ENCODE measurements at regions not wholly inside any gene's neighbourhood (a gene's known extent, or its start where the extent isn't known, plus 50 kb on each side); places are given as distances from the start of the nearest gene placed in this dataset.

DNA sequence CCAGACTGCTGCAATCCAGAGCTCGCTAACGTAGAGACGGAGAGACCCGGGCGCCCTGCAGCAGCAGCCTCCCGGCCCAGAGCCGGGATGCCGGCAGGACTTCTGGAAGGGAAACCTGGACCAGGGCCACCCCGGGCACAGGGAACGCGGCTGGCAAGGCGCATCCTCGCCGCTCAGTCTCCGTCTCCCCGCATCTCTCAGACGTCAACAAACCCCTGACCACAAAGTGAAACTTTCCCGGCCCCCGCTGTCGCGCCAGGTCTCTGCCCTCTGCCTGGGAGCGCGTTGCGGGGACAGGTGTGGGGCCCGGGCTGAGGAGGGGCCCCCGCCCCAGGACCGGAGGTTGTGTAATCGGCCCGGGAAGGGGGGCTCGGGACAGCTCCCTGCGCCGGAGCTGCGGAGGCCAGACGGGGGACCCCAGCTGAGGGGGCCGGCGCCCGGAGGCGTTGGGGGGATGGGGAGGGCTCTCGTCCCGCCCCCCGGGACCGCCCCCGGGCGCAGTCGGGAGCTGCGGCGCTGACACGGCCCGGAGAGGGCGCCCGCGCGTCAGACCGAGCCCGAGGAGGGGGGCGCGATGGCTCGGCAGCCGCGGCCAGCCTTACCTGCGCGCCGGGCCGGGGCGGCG is 116.6 kb upstream of the HIVEP3 start:
- DNase-seq (ENCODE audit: low spot score): no peak

DNA sequence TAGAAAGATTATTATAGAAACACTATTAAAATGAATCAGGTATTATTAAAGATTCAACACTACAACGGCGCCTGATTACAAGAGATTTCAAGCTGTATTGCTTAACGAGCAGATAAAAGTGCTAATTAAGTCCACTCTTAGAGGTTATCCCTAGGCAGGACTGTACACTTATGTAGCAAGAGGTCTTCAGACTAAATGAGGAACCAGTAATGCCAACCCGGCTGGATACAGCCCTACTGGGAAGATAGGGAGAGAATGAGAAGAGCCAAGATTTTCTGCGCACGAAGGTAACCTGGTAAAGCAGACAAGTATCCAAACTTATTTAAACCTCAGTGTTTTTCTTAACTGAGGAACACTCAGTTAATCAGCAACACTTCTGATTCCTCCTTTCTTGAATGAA is 115.7 kb upstream of the HIVEP3 start:
- no peak for DNase-seq (ENCODE audit: low spot score)

DNA sequence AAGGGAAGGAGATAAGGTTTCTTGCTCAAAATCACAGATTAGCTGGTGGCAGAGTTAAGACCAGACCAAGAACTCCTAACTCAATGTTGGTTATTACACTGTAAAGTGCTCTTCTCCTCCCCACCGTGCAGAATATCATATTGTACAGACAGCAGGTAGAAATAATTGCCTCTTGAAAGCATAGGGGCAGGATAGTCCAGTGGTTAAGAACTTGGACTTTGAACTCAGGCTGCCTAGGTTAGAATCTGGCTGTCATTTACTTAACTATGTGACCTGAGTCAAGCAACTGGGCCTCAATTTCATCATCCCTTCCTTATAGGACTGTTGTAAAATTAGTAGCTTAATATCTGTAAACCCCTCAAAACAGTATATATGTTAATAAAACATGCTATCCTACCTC is 114.9 kb upstream of the HIVEP3 start:
- DNase-seq (ENCODE audit: low spot score): no peak

DNA sequence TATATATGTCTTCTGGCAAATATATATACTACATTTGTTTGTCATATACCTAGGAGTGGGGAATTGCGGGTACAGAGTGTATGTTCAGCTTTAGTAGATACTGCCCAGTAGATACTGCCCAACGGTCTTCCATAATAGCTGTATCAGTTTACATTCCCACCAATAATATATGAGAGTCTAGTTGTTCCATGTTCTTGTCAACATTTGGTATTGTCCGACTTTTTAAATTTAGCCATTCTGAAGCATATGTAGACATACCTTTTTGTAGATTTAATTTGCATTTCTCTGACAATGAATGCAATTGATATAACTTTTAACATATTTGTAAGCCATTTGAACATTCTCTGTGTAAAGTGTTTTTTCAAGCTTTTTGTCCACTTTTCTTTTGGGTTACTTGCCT is 99.0 kb upstream of the HIVEP3 start:
- no peak for DNase-seq (ENCODE audit: low spot score)

DNA sequence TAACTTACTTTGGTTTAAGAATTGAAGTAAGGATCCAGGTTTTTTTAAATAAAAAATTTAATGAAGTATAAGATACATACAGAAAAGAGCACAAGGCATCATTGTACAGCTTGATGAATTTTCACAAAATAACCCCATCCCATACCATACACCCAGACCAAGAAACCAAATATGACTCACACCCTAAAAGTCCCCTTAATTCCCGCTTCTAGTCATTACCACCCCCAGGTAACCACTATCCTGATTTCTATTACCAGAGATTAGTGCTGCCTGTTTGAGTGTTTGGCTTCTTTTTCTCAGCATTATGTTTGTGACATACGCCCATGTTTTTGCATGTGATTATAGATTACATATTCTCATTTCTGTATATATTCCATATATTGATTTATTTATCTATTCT is 98.5 kb upstream of the HIVEP3 start:
- no peak for DNase-seq (ENCODE audit: low spot score)

DNA sequence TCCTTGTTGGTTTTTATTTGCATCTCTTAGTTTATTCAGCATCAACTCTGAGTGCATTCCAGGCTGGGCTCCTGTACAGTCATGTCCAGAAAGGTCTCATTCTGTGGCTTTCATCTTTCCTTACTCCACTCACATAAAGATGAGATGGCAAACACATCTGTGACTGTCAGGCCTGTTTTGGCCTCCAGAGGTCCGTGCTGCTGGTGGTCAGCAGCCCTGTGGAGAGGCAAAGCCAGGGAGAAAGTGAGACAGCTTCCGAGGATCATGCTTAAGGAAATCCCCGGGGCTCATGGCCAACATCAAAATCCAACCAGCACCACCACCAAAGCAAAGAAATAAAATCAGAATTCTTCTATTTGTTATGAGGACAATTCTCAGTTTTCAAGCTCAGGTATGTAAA is 96.1 kb upstream of the HIVEP3 start:
- DNase-seq (ENCODE audit: low spot score): no peak

DNA sequence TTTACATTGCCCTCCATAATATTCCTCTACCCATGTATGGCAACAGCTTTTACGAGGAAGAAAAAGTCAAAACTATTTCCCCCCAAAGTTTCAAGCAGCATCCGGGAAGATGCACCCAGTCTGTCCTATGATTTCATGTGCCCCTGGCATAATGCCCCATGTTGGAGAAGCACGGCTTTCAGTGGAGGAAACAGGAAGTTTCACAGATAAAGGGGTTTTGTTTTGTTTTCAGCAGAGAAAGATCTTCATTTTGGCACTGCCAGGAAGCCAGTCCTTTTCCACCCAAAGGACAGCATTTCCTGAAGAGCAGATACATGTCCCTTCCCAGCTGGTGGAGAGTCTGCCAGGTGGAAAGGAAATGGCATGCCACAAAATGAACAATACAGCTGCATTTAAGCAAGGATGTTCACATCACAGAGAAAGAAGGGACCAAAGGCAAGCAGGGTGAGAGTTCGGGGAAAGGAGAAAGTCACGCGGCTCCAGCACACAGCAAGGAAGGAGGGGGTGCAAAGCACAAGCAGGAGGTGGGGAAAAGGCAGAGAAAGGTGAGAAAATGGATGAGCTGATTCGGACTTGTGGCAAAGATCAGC is 95.3 kb upstream of the HIVEP3 start:
- no peak for DNase-seq (ENCODE audit: low spot score)

DNA sequence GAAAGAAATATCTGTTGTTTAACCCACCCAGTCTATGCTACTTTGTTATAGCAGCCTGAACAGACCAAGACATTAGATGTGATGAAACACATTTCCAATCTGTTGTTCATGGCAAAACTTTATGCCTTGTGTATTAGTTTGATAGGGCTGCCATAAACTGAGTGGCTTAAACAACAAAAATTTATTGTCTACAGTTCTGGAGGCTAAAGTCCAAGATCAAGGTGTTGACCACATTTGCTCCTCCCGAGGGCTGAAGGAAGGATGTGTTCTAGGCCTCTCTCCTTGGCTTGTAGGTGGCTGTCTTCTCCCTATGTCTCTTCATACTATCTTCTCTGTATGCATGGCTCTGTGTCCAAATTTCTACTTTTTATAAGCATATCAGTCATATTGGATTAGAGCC is 94.1 kb upstream of the HIVEP3 start:
- DNase-seq (ENCODE audit: low spot score): no peak

DNA sequence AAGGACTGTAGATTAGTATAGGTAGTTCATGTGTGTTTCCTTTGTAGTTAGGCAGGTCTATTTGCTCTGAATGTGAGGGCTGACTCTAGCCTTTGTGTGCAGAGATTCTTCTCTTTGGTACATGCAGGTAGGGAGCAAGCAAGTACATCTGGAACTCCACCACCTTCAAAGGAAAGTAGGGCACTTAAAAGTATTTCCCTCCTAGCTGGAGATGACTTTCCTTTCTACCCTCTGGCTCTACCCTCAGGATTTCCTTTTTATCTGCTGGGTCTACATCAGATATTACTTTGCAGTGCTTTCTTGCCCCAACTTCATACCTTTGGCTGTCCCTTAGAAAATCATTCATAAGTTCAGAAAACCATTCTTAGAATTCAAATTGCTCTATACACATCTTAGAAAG is 91.7 kb upstream of the HIVEP3 start:
- no peak for DNase-seq (ENCODE audit: low spot score)

DNA sequence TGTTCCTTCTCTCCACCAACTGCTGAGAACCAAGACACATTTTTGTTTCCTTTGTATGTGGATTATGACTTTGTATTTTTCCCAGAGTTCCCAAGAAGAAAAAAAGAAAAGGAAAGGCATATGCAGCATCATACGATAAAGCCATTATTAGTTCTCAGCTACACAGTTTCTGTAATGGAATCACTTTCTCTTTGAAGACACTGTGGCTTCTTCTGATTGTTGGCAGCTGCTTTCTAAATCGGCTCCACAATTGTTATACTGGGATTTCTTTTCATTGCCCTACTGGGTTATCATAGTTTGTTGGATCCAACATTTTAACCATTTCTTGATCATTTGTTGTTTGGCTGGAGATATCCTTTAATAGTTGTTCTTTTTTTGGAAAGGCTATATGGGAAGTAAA is 89.5 kb upstream of the HIVEP3 start:
- no peak for DNase-seq (ENCODE audit: low spot score)

DNA sequence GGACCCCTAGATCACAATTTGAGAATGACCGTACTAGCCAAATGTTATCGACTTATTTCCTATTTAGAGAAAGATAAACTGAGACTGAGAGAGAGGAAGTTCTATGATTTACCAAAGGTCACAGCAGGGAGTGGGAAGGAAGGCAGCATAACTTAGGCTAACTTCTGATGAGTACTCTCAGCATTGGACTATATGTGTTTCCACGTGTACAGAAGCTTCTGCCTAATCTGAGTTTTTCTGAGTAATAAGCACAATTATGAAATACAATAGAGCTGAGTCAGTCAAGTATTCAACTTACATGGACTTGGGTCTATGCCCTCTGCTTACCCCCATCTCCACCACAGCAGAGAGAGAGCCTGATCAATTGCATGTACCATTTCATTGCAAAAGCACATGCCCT is 88.1 kb upstream of the HIVEP3 start:
- DNase-seq (ENCODE audit: low spot score): no peak

DNA sequence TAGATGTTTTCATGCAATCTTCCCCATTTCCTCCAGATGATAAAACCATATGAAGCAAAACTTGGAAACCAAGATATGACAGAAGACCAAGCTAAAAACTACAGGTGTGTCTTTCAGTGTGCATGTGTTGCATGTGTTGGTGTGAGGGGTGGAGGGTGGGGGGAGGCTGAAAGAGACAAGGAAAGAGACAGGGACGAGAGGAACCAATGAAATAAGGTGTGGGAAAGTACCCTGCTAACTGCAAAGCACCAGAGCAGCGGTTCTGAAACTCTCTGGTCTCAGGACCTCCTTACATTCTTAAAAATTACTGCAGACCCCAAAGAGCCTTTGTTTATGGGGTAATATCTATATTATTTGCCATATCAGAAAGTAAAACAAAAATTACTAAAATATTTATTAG is 87.4 kb upstream of the HIVEP3 start:
- DNase-seq (ENCODE audit: low spot score): no peak

DNA sequence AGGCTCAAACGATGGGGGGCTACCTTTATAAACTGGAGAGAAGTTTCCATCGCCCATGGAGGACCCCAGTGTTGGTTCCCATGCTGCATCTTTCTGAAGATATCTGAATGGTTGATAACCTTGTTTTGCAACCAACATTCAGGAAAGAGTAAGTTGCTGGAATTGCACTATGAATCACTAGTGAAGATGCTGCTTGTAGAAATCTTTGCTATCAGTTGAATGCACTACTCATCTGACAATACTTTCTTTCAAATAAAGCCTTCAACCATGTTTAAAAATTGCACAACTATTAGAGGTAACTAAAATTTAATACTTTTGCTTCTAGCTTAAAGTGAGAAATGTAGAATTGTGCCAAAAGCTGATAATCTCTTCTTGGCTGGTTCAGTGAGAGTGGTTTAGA is 86.8 kb upstream of the HIVEP3 start:
- DNase-seq (ENCODE audit: low spot score): no peak

DNA sequence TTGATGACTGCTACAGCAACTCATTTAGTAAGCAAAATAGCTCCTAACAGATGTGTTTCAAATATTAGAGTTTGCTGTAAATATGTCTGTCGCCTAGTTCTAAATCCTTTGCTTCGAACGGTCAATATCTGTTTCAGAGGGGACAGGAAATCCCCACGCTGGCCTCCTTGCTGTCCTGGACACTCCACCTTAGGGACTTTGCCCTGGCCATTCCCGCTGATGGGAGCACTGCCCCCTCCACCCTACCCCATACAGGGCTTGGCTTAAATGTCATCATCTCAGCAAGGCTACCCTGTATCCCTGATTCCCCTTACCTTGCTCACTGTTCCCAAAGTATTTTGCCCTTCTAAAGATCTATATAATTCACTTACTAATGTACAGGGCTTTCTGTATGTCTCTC is 86.1 kb upstream of the HIVEP3 start:
- no peak for DNase-seq (ENCODE audit: low spot score)

DNA sequence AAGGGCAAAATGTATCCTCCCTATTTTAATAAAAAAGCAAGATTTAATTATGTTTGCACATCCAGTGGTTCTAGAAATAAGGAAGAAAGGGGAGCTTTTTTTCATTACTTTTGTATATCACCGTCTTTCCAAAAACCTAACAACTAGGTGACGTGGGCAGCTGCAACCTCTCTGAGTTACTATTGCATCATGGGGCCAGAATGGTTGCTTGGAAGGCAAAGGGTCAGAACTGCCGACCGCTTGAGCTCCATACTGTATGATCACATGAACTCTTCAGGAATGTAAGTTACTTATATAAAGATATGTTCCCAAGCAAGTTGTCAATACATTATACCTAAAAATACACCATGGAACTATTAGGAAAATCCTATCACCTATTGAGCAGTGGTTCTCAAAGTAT is 85.6 kb upstream of the HIVEP3 start:
- no peak for DNase-seq (ENCODE audit: low spot score)

DNA sequence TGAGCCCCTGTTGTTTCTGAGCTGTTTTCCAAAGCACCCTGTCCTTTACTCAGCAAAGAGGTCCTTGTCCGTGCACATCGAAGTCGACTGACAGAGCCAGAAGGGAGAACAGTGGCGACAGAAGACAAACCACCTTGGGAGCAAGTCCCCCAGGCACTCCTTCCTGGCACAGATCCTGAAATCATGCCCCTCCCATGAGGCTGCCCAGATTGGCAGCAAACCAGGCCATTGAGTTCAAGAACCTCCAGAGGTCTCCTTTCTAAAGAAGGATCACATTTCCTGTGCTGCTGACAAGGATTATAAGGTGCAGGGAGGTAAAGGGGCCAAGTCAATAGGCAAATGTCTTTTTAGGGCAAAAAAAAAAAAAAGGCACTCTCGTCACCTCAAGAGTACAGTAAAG is 84.7 kb upstream of the HIVEP3 start:
- DNase-seq (ENCODE audit: low spot score): no peak

DNA sequence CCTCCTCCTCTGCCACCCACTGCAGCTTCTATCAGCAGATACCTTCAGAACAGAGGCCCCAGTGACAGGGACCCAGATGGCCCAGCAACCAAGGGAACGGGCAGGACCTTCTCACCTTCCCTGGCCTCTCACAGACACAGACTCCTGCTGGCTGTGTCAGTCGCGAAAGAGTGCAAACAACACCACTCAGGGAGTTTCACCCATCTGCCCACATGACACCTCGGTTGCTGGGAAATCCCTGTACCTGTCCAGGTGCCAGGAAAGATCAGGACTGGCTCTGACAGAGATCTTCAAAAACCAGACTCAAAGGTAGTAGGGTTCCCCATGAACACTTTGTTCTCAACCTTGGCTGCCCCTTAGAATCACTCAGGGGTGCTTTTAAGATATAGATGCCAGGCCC is 83.5 kb upstream of the HIVEP3 start:
- DNase-seq (ENCODE audit: low spot score): no peak

DNA sequence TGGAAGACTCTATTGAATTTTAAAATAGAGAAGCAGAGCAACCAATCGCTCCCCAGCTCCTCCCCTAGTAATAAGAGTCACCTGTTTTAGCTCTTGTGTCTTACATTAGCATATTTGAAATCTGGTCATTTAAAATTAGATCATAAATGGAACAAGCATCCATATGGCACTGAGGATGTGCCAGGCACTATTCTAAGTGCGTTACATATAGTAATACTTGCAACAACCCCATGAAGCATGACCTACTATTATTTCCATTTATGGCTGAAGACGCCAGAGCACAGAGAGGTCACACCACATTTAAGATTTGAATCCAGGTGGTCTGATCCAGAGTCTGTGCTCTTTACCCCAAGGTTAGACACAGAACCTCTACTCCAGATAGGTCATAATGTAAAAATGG is 82.0 kb upstream of the HIVEP3 start:
- no peak for DNase-seq (ENCODE audit: low spot score)

DNA sequence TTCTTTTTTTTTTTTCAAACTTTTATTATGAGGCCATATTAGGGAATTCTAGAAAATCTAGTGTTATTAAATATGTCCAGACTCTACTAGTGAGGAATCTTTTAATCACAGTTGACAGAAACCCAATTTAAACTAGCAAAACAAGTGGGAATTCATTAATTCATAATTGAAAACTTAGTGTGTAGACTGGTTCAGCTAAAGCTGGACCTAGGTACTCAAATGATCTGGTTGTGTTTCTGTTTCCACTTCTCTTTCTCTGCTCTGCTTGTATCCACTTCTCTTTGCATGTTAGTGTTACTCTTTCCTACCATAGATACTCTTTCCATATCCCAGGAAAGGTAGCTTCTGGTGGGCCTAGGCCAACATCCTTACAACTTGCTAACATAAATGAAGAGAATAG is 81.2 kb upstream of the HIVEP3 start:
- no peak for DNase-seq (ENCODE audit: low spot score)

DNA sequence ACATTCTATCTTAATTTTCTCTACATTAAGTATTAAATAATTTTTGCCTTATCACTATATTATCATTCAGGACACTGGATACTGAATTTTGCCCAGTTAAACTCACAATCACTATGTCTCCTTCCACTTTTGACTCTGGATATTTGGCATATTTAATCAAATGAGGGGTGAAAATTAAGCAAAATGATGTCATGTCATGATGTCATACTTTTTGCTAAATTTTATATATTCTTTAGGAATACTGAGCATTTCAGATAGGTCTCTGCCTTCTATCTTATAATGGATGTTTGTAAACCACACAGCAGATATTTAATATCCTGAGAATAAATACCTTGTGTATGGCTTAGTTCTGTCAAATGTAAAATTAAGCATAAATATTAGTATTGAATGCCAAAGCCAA is 79.5 kb upstream of the HIVEP3 start:
- no peak for DNase-seq (ENCODE audit: low spot score)

DNA sequence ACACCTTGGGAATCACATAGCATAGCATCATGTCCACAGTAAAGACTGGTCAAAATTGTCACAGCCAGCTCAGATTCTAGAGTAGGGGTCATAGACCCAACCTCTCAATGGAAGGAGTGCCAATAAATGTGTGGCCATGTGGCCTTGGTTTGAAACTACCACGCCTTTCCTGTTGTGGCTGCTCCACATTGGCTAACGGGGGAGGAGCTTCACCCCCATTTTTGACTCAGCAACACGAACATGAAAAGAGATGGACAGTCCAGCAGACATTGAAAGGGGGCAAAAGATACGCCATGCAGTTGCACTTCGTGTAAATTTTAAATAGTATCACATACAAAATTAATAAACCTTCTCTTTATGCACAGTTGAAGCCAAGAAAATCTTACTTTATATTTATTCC is 78.4 kb upstream of the HIVEP3 start:
- no peak for DNase-seq (ENCODE audit: low spot score)

DNA sequence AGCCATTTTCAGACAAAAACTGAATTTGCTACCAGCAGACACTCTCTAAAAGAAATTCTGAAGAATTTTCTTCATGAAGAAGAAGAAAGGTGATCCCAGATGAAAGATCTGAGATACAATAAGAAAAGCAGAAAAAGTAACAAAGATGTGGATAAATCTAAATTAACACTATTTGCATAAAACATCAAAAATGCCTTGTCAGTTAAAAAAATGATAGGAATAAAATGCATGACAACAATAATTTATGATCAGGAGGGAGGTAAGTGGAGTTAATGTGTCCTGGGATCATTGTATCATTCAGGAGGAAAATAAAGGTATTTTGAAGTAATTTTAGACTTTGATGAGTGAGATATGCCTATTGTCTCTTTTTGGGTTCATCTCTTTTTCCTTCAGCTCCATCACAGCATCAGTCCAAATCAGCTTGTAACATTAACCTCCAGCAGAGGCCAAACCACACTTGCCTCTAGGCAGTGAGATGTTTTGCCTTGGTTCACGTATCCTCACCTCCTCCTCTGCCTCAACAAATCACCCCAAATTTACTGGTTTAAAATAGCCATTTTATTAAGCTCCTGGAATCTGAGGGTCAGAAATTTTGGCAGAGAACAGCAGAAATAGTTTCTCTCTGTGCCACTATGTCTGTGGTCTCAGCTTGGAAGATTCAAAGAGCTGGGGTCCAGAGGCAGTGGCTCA is 76.9 kb upstream of the HIVEP3 start:
- no peak for DNase-seq (ENCODE audit: low spot score)

DNA sequence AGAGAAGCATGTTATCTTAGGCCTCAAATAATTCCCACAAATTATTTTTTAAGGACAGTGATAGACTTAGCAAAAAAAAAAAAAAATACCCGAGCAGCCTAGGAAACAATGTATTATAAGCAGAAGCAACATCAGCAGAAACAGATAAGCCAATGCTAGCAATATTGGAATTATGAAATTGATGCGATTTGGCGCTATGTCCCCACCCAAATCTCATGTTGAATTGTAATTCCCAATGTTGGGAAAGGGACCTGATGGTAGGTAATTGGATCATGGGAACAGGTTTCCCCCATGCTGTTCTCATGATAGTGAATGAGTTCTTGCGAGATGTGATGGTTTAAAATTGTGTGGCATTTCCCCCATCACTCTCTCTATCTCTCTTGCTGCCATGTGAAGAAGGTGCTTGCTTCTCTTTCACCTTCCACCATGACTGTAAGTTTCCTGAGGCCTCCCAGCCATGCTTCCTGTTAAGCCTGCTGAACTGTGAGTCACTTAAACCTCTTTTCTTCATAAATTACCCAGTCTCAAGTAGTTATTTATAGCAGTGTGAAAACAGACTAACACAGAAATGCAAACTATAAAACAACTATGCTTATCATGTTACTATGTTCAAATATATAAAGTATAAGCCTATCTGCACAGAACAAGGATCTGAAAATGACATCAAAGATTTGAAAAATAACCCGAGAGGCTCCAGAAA is 75.6 kb upstream of the HIVEP3 start:
- DNase-seq (ENCODE audit: low spot score): no peak
